GM23338 (cell line): ENCODE measurements at regions not wholly inside any gene's neighbourhood (a gene's known extent, or its start where the extent isn't known, plus 50 kb on each side); places are given as distances from the start of the nearest gene placed in this dataset.

ENCODE experiments used
- ATAC-seq: fragments of 200-7000 bp; cut with Tn5 transposase; 3 replicates; pipeline ENCODE4 v1.9.1; 2020
- DNase-seq: peaks from one replicate; pipeline ENCODE4 v3.0.0-alpha.2; 2015; ENCODE audit warnings: low spot score
- H2AFZ ChIP-seq: fragments of 200-600 bp; sonication (generic); 2 replicates; pipeline ENCODE4 v1.8.0; 2016; ENCODE audit warnings: antibody characterized with exemption, mild to moderate bottlenecking, moderate library complexity
- H3F3A ChIP-seq: fragments of 200-600 bp; sonication (generic); replicated peaks from 2 replicates; pipeline ENCODE4 v1.8.0; 2017; ENCODE audit warnings: antibody characterized with exemption, mixed run types, low read depth
- H3K27ac ChIP-seq: fragments of 200-600 bp; sonication (generic); 2 replicates; pipeline ENCODE4 v1.6.1; 2016; ENCODE audit warnings: low read depth
- H3K27me3 ChIP-seq: fragments of 200-600 bp; sonication (generic); 2 replicates; pipeline ENCODE4 v1.8.0; 2016; ENCODE audit warnings: mild to moderate bottlenecking, mixed run types, moderate library complexity; ENCODE audit not compliant: insufficient read depth
- H3K36me3 ChIP-seq: fragments of 200-600 bp; sonication (generic); 2 replicates; pipeline ENCODE4 v1.8.0; 2016; ENCODE audit warnings: mild to moderate bottlenecking; ENCODE audit not compliant: insufficient read depth
- H3K4me1 ChIP-seq: fragments of 200-600 bp; sonication (generic); 2 replicates; pipeline ENCODE4 v1.8.0; 2016; ENCODE audit warnings: mild to moderate bottlenecking, moderate library complexity; ENCODE audit not compliant: insufficient read depth
- H3K4me2 ChIP-seq: fragments of 200-600 bp; sonication (generic); 2 replicates; pipeline ENCODE4 v1.7.1; 2017; ENCODE audit warnings: mixed run types
- H3K4me3 ChIP-seq: fragments of 200-600 bp; sonication (generic); 2 replicates; pipeline ENCODE4 v1.6.1; 2016; ENCODE audit warnings: mixed run types
- H3K79me2 ChIP-seq: fragments of 200-600 bp; sonication (generic); replicated peaks from 2 replicates; pipeline ENCODE4 v1.8.0; 2017; ENCODE audit warnings: mild to moderate bottlenecking; ENCODE audit not compliant: insufficient read depth
- H3K9me2 ChIP-seq: fragments of 200-600 bp; sonication (generic); 2 replicates; pipeline ENCODE4 v1.8.0; 2017; ENCODE audit not compliant: insufficient read depth
- H4K20me1 ChIP-seq: fragments of 200-600 bp; sonication (generic); replicated peaks from 2 replicates; pipeline ENCODE4 v1.8.0; 2017; ENCODE audit warnings: mild to moderate bottlenecking; ENCODE audit not compliant: insufficient read depth
- H3K27ac Mint-ChIP-seq: 2 replicates; pipeline ENCODE4 v1.8.0; 2020; ENCODE audit warnings: inconsistent platforms, mild to moderate bottlenecking, moderate library complexity, mixed read lengths
- H3K27me3 Mint-ChIP-seq: 3 replicates; pipeline ENCODE4 v1.8.0; 2022; ENCODE audit warnings: low read depth, mild to moderate bottlenecking, moderate library complexity, mixed read lengths, inconsistent platforms; ENCODE audit not compliant: insufficient read depth, poor library complexity
- H3K36me3 Mint-ChIP-seq: 3 replicates; pipeline ENCODE4 v1.8.0; 2021; ENCODE audit warnings: low read depth, mild to moderate bottlenecking, inconsistent platforms, moderate library complexity, mixed read lengths
- H3K4me1 Mint-ChIP-seq: 3 replicates; pipeline ENCODE4 v1.8.0; 2020; ENCODE audit warnings: mild to moderate bottlenecking, inconsistent platforms, mixed read lengths
- H3K4me3 Mint-ChIP-seq: 3 replicates; pipeline ENCODE4 v1.8.0; 2021; ENCODE audit warnings: moderate library complexity, mild to moderate bottlenecking, inconsistent platforms, mixed read lengths
- H3K9me3 Mint-ChIP-seq: 3 replicates; pipeline ENCODE4 v1.8.0; 2020; ENCODE audit warnings: moderate library complexity, mild to moderate bottlenecking, inconsistent platforms, mixed read lengths
- CREB1 ChIP-seq: fragments of 250-450 bp; sonication (Bioruptor Pico); IDR thresholded peaks from 2 replicates; pipeline ENCODE4 v1.5.0; 2020; ENCODE audit warnings: low read depth, mild to moderate bottlenecking, moderate library complexity
- CTCF ChIP-seq, 2 experiments: fragments of 200-600 bp in 1 of 2; sonication (generic) in 1 of 2; conservative IDR thresholded peaks; 2 replicates each; pipeline versions ENCODE4 v1.5.1 to v1.6.1; 2016 to 2017; ENCODE audit warnings: antibody characterized with exemption in 2 of 2, low read depth in 2 of 2, mild to moderate bottlenecking in 2 of 2, moderate library complexity in 1 of 2
- EZH2 ChIP-seq: fragments of 200-600 bp; sonication (generic); IDR thresholded peaks from one replicate; pipeline ENCODE4 v1.8.0; 2017; ENCODE audit warnings: antibody characterized with exemption, mild to moderate bottlenecking, low read depth; ENCODE audit not compliant: unreplicated experiment
- EZH2phosphoT487 ChIP-seq: fragments of 200-600 bp; sonication (generic); IDR thresholded peaks from one replicate; pipeline ENCODE4 v1.8.1; 2018; ENCODE audit warnings: antibody characterized with exemption; ENCODE audit not compliant: unreplicated experiment
- JUNB ChIP-seq: IDR thresholded peaks from one replicate; pipeline ENCODE4 v1.6.1; 2016; ENCODE audit warnings: antibody characterized with exemption; ENCODE audit not compliant: unreplicated experiment
- NANOG ChIP-seq: IDR thresholded peaks from 2 replicates; pipeline ENCODE4 v1.6.1; 2016; ENCODE audit warnings: antibody characterized with exemption, borderline replicate concordance
- POLR2AphosphoS5 ChIP-seq: IDR thresholded peaks from 2 replicates; pipeline ENCODE4 v1.6.1; 2016; ENCODE audit warnings: antibody characterized with exemption, low read depth
- REST ChIP-seq: IDR thresholded peaks from one replicate; pipeline ENCODE4 v1.6.1; 2018; ENCODE audit warnings: antibody characterized with exemption; ENCODE audit not compliant: unreplicated experiment
- STAT1 ChIP-seq: IDR thresholded peaks from one replicate; pipeline ENCODE4 v1.6.1; 2016; ENCODE audit warnings: antibody characterized with exemption; ENCODE audit not compliant: unreplicated experiment
- ZNF114 ChIP-seq: fragments of 250-450 bp; sonication (Bioruptor Pico); IDR thresholded peaks from 2 replicates; pipeline ENCODE4 v1.5.0; 2020; ENCODE audit warnings: mild to moderate bottlenecking, moderate library complexity
- ZNF331 ChIP-seq: fragments of 250-450 bp; sonication (Bioruptor Pico); IDR thresholded peaks from 2 replicates; pipeline ENCODE4 v1.5.0; 2020; ENCODE audit warnings: low read depth, mild to moderate bottlenecking, moderate library complexity
- TF ChIP-seq, protein P1 (sequence below): fragments of 250-450 bp; sonication (Bioruptor Pico); IDR thresholded peaks from 2 replicates; pipeline ENCODE4 v1.5.0; 2020; ENCODE audit warnings: mild to moderate bottlenecking, moderate library complexity
- TF ChIP-seq, protein P2 (sequence below): IDR thresholded peaks from 2 replicates; pipeline ENCODE4 v1.6.1; 2016; ENCODE audit warnings: antibody characterized with exemption

DNA sequence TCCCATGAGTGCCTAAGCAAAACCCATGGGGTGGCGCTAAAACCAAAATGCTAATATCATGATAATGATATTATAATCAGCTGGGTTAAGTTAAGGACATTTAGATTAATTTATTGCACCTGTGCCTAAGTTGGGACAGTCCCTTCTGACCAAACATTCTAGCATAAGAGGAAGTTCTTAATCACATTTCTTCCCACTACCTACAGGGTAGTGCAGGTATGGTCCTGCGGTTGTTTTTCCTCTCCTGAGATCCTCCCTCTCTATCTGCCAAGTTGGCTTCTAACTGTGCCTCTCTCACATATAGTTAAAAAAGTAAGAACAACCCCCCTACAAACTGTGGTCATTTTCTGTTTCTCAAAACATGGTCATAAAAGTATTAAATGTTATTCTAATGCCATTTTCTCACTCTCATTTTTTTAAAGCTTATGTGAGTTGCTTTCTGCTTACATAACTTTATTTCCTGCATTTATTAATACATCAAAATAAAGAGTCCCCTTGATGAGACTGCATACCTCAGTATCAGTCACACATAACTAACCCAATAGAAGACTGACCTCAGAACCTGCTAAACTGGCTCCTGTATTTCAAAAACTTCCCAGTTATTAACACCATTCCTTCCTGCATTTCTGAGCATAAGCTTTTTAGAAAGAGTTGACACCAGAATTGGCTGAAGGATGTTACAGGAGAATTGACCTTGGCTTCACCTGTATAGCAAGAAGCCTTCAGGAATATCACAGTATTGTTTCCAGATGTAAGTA is 1332.5 kb downstream of the FSTL5 start:
- Mint-ChIP-seq H3K27me3 (peaks cover 2% of the 10 kb centered on the region), H3K4me3 (no peak overlapping the region), H3K36me3 (no peaks in the 10 kb centered on the region), H3K27ac (no peak overlapping the region), H3K4me1 (peaks cover 6% of the 10 kb centered on the region; the same call in 2 of the 3 replicates), H3K9me3 (no peaks in the 10 kb centered on the region)
- TF ChIP-seq CTCF (conservative IDR thresholded peaks at IDR 0.05; ENCODE audit: low read depth in 2 of 2) = no peak
- TF ChIP-seq STAT1 = no peak
- TF ChIP-seq, protein P1, sequence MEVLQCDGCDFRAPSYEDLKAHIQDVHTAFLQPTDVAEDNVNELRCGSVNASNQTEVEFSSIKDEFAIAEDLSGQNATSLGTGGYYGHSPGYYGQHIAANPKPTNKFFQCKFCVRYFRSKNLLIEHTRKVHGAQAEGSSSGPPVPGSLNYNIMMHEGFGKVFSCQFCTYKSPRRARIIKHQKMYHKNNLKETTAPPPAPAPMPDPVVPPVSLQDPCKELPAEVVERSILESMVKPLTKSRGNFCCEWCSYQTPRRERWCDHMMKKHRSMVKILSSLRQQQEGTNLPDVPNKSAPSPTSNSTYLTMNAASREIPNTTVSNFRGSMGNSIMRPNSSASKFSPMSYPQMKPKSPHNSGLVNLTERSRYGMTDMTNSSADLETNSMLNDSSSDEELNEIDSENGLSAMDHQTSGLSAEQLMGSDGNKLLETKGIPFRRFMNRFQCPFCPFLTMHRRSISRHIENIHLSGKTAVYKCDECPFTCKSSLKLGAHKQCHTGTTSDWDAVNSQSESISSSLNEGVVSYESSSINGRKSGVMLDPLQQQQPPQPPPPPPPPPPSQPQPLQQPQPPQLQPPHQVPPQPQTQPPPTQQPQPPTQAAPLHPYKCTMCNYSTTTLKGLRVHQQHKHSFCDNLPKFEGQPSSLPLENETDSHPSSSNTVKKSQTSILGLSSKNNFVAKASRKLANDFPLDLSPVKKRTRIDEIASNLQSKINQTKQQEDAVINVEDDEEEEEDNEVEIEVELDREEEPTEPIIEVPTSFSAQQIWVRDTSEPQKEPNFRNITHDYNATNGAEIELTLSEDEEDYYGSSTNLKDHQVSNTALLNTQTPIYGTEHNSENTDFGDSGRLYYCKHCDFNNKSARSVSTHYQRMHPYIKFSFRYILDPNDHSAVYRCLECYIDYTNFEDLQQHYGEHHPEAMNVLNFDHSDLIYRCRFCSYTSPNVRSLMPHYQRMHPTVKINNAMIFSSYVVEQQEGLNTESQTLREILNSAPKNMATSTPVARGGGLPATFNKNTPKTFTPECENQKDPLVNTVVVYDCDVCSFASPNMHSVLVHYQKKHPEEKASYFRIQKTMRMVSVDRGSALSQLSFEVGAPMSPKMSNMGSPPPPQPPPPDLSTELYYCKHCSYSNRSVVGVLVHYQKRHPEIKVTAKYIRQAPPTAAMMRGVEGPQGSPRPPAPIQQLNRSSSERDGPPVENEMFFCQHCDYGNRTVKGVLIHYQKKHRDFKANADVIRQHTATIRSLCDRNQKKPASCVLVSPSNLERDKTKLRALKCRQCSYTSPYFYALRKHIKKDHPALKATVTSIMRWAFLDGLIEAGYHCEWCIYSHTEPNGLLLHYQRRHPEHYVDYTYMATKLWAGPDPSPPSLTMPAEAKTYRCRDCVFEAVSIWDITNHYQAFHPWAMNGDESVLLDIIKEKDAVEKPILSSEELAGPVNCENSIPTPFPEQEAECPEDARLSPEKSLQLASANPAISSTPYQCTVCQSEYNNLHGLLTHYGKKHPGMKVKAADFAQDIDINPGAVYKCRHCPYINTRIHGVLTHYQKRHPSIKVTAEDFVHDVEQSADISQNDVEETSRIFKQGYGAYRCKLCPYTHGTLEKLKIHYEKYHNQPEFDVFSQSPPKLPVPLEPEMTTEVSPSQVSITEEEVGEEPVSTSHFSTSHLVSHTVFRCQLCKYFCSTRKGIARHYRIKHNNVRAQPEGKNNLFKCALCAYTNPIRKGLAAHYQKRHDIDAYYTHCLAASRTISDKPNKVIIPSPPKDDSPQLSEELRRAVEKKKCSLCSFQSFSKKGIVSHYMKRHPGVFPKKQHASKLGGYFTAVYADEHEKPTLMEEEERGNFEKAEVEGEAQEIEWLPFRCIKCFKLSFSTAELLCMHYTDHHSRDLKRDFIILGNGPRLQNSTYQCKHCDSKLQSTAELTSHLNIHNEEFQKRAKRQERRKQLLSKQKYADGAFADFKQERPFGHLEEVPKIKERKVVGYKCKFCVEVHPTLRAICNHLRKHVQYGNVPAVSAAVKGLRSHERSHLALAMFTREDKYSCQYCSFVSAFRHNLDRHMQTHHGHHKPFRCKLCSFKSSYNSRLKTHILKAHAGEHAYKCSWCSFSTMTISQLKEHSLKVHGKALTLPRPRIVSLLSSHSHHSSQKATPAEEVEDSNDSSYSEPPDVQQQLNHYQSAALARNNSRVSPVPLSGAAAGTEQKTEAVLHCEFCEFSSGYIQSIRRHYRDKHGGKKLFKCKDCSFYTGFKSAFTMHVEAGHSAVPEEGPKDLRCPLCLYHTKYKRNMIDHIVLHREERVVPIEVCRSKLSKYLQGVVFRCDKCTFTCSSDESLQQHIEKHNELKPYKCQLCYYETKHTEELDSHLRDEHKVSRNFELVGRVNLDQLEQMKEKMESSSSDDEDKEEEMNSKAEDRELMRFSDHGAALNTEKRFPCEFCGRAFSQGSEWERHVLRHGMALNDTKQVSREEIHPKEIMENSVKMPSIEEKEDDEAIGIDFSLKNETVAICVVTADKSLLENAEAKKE (CRISPR knock-in tag) = no peak
- no peak for TF ChIP-seq CREB1 (CRISPR knock-in tag)
- no peak for TF ChIP-seq ZNF331 (CRISPR knock-in tag)
- TF ChIP-seq ZNF114 (CRISPR knock-in tag) = no peak
- TF ChIP-seq POLR2AphosphoS5 = no peak
- TF ChIP-seq REST = no peak
- TF ChIP-seq, protein P2, sequence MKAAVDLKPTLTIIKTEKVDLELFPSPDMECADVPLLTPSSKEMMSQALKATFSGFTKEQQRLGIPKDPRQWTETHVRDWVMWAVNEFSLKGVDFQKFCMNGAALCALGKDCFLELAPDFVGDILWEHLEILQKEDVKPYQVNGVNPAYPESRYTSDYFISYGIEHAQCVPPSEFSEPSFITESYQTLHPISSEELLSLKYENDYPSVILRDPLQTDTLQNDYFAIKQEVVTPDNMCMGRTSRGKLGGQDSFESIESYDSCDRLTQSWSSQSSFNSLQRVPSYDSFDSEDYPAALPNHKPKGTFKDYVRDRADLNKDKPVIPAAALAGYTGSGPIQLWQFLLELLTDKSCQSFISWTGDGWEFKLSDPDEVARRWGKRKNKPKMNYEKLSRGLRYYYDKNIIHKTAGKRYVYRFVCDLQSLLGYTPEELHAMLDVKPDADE = no peak
- TF ChIP-seq EZH2 = no peak
- no peak for TF ChIP-seq JUNB
- no peak for TF ChIP-seq NANOG
- TF ChIP-seq EZH2phosphoT487 = no peak
- H3K9me2 ChIP-seq = peaks cover 4% of the 10 kb centered on the region; the same call in 1 of the 2 replicates
- H3K4me1 ChIP-seq = no peaks in the 10 kb centered on the region
- H3K79me2 ChIP-seq = no peaks in the 10 kb centered on the region
- no peaks in the 10 kb centered on the region for H3K27me3 ChIP-seq
- no peak for ATAC-seq
- no peaks in the 10 kb centered on the region for H3F3A ChIP-seq
- H2AFZ ChIP-seq = no peak overlapping the region
- no peaks in the 10 kb centered on the region for H4K20me1 ChIP-seq
- H3K27ac ChIP-seq = no peak overlapping the region
- H3K36me3 ChIP-seq = no peaks in the 10 kb centered on the region
- no peak for DNase-seq
- no peak overlapping the region for H3K4me2 ChIP-seq
- no peak overlapping the region for H3K4me3 ChIP-seq
